GM21526 (cell line): ENCODE measurements at regions not wholly inside any gene's neighbourhood (a gene's known extent, or its start where the extent isn't known, plus 50 kb on each side); places are given as distances from the start of the nearest gene placed in this dataset.
"Not testable (repeated sequence)": the region's sequence is repeated elsewhere in the genome, so short reads cannot be mapped to it uniquely, and the experiment has no call there.

Experiments
- ATAC-seq: cut with Tn5 transposase; IDR thresholded peaks from one replicate; pipeline ENCODE4 v1.9.1; 2021; ENCODE audit warnings: moderate library complexity; ENCODE audit not compliant: unreplicated experiment, low FRiP score

GRCh38 chr18:6566338-6566911 lies 151.7 kb upstream of the L3MBTL4 start:
- no peak for ATAC-seq

GRCh38 chr18:6569813-6570212 lies 155.1 kb upstream of the L3MBTL4 start:
- ATAC-seq, result no peak

- no peak for ATAC-seq
Observed at GRCh38 chr18:6570581-6571238, 156.0 kb upstream of the L3MBTL4 start.

- ATAC-seq, result no peak
Observed at GRCh38 chr18:6571239-6571602, 156.5 kb upstream of the L3MBTL4 start.

GRCh38 chr18:6572192-6572591 lies 157.3 kb upstream of the ARHGAP28 start:
- ATAC-seq, result not testable (repeated sequence)

GRCh38 chr18:6574631-6575030 lies 154.9 kb upstream of the ARHGAP28 start:
- ATAC-seq, result no peak

GRCh38 chr18:6575908-6576307 lies 153.6 kb upstream of the ARHGAP28 start:
- ATAC-seq, result no peak

GRCh38 chr18:6576718-6577375 lies 152.7 kb upstream of the ARHGAP28 start:
- ATAC-seq, result no peak

- ATAC-seq, result no peak
Observed at GRCh38 chr18:6578686-6579085, 150.8 kb upstream of the ARHGAP28 start.

- ATAC-seq, result no peak
Observed at GRCh38 chr18:6579486-6579885, 150.0 kb upstream of the ARHGAP28 start.

GRCh38 chr18:6580401-6580800 lies 149.1 kb upstream of the ARHGAP28 start:
- no peak for ATAC-seq

- ATAC-seq, result no peak
Observed at GRCh38 chr18:6589923-6590322, 139.6 kb upstream of the ARHGAP28 start.

GRCh38 chr18:6590326-6590725 lies 139.2 kb upstream of the ARHGAP28 start:
- ATAC-seq, result no peak

- no peak for ATAC-seq
Observed at GRCh38 chr18:6591491-6591890, 138.0 kb upstream of the ARHGAP28 start.

- no peak for ATAC-seq
Observed at GRCh38 chr18:6592522-6592921, 137.0 kb upstream of the ARHGAP28 start.

GRCh38 chr18:6593142-6593885 lies 136.2 kb upstream of the ARHGAP28 start:
- ATAC-seq, result no peak

- no peak for ATAC-seq
Observed at GRCh38 chr18:6595666-6596065, 133.8 kb upstream of the ARHGAP28 start.

- no peak for ATAC-seq
Observed at GRCh38 chr18:6598657-6599056, 130.9 kb upstream of the ARHGAP28 start.

- no peak for ATAC-seq
Observed at GRCh38 chr18:6600667-6601167, 128.8 kb upstream of the ARHGAP28 start.

- ATAC-seq, result no peak
Observed at GRCh38 chr18:6601241-6601640, 128.3 kb upstream of the ARHGAP28 start.

GRCh38 chr18:6602365-6602764 lies 127.2 kb upstream of the ARHGAP28 start:
- ATAC-seq, result no peak
